Breast epithelium (tissue), 3 donors: ENCODE measurements at regions not wholly inside any gene's neighbourhood (a gene's known extent, or its start where the extent isn't known, plus 50 kb on each side); places are given as distances from the start of the nearest gene placed in this dataset.

Source experiments
- CTCF ChIP-seq, 3 donors: fragments of 450-650 bp; IDR thresholded peaks; one replicate each; pipeline ENCODE4 v1.5.1; 2016 to 2017; ENCODE audit warnings: antibody characterized with exemption in 3 of 3, mild to moderate bottlenecking in 3 of 3, moderate library complexity in 3 of 3
- POLR2A ChIP-seq: fragments of 450-650 bp; IDR thresholded peaks from one replicate; pipeline ENCODE4 v1.6.1; 2016; ENCODE audit warnings: antibody characterized with exemption, mild to moderate bottlenecking, moderate library complexity
- POLR2AphosphoS5 ChIP-seq, 3 donors: sonication (generic); formaldehyde crosslinking; IDR thresholded peaks; one replicate each; pipeline ENCODE4 v1.6.1; 2017; ENCODE audit warnings: antibody characterized with exemption in 3 of 3

- TF ChIP-seq POLR2A (no peak), CTCF (IDR thresholded peaks at IDR 0.05) (no peak), POLR2AphosphoS5 (IDR thresholded peaks at IDR 0.05) (no peak)
Observed at GRCh38 chr16:62913924-62914323, 877.7 kb upstream of the CDH8 start.
